ENCODE measurements at regions not wholly inside any gene's neighbourhood (a gene's known extent, or its start where the extent isn't known, plus 50 kb on each side); places are given as distances from the start of the nearest gene placed in this dataset.

- Histone ChIP-seq H3K27me3 (ENCODE audit: control insufficient read depth in 2 of 2, insufficient read depth in 2 of 2, low read length in 2 of 2) (no peaks in the 10 kb centered on the region), H3K27ac (ENCODE audit: low read depth in 2 of 2, low read length in 2 of 2) (no peak overlapping the region), H3K4me1 (ENCODE audit: control insufficient read depth in 2 of 2, insufficient read depth in 2 of 2, low read length in 2 of 2) (no peaks in the 10 kb centered on the region), H3K9me3 (ENCODE audit: control insufficient read depth in 2 of 2, low read length in 2 of 2) (no peaks in the 10 kb centered on the region), H3K9ac (ENCODE audit: low read depth in 1 of 2, low read length in 2 of 2) (no peak overlapping the region), H3K36me3 (ENCODE audit: control insufficient read depth in 2 of 2, insufficient read depth in 2 of 2, low read length in 2 of 2) (no peaks in the 10 kb centered on the region), H3K4me3 (ENCODE audit: low read length in 2 of 2) (no peak overlapping the region)
Measured at GRCh38 chr13:47190696-47191305, 293.9 kb upstream of the HTR2A start.

GRCh38 chr13:47188802-47189201 is 291.9 kb upstream of the HTR2A start:
- H3K27ac ChIP-seq (ENCODE audit: low read depth in 2 of 2, low read length in 2 of 2) = no peak overlapping the region
- H3K4me1 ChIP-seq (ENCODE audit: control insufficient read depth in 2 of 2, insufficient read depth in 2 of 2, low read length in 2 of 2) = no peaks in the 10 kb centered on the region
- H3K4me3 ChIP-seq (ENCODE audit: low read length in 2 of 2) = no peak overlapping the region
- no peaks in the 10 kb centered on the region for H3K27me3 ChIP-seq (ENCODE audit: control insufficient read depth in 2 of 2, insufficient read depth in 2 of 2, low read length in 2 of 2)
- H3K36me3 ChIP-seq (ENCODE audit: control insufficient read depth in 2 of 2, insufficient read depth in 2 of 2, low read length in 2 of 2) = no peaks in the 10 kb centered on the region
- no peaks in the 10 kb centered on the region for H3K9me3 ChIP-seq (ENCODE audit: control insufficient read depth in 2 of 2, low read length in 2 of 2)
- H3K9ac ChIP-seq (ENCODE audit: low read depth in 1 of 2, low read length in 2 of 2) = no peak overlapping the region

- H3K9ac ChIP-seq (ENCODE audit: low read depth in 1 of 2, low read length in 2 of 2) = no peak overlapping the region
- H3K4me3 ChIP-seq (ENCODE audit: low read length in 2 of 2) = no peak overlapping the region
- no peaks in the 10 kb centered on the region for H3K27me3 ChIP-seq (ENCODE audit: control insufficient read depth in 2 of 2, insufficient read depth in 2 of 2, low read length in 2 of 2)
- H3K4me1 ChIP-seq (ENCODE audit: control insufficient read depth in 2 of 2, insufficient read depth in 2 of 2, low read length in 2 of 2) = no peaks in the 10 kb centered on the region
- no peaks in the 10 kb centered on the region for H3K9me3 ChIP-seq (ENCODE audit: control insufficient read depth in 2 of 2, low read length in 2 of 2)
- H3K36me3 ChIP-seq (ENCODE audit: control insufficient read depth in 2 of 2, insufficient read depth in 2 of 2, low read length in 2 of 2) = no peaks in the 10 kb centered on the region
- no peak overlapping the region for H3K27ac ChIP-seq (ENCODE audit: low read depth in 2 of 2, low read length in 2 of 2)
Measured at GRCh38 chr13:47186471-47186870, 289.6 kb upstream of the HTR2A start.

GRCh38 chr13:47184321-47184720 is 287.5 kb upstream of the HTR2A start:
- Histone ChIP-seq H3K4me3 (ENCODE audit: low read length in 2 of 2) (no peak overlapping the region), H3K9ac (ENCODE audit: low read depth in 1 of 2, low read length in 2 of 2) (no peak overlapping the region), H3K36me3 (ENCODE audit: control insufficient read depth in 2 of 2, insufficient read depth in 2 of 2, low read length in 2 of 2) (no peaks in the 10 kb centered on the region), H3K27me3 (ENCODE audit: control insufficient read depth in 2 of 2, insufficient read depth in 2 of 2, low read length in 2 of 2) (no peaks in the 10 kb centered on the region), H3K4me1 (ENCODE audit: control insufficient read depth in 2 of 2, insufficient read depth in 2 of 2, low read length in 2 of 2) (no peaks in the 10 kb centered on the region), H3K27ac (ENCODE audit: low read depth in 2 of 2, low read length in 2 of 2) (no peak overlapping the region), H3K9me3 (ENCODE audit: control insufficient read depth in 2 of 2, low read length in 2 of 2) (no peaks in the 10 kb centered on the region)

GRCh38 chr13:47179321-47179720 is 282.5 kb upstream of the HTR2A start:
- H3K36me3 ChIP-seq (ENCODE audit: control insufficient read depth in 2 of 2, insufficient read depth in 2 of 2, low read length in 2 of 2) = no peaks in the 10 kb centered on the region
- no peak overlapping the region for H3K9ac ChIP-seq (ENCODE audit: low read depth in 1 of 2, low read length in 2 of 2)
- H3K4me3 ChIP-seq (ENCODE audit: low read length in 2 of 2) = no peak overlapping the region
- no peaks in the 10 kb centered on the region for H3K4me1 ChIP-seq (ENCODE audit: control insufficient read depth in 2 of 2, insufficient read depth in 2 of 2, low read length in 2 of 2)
- no peaks in the 10 kb centered on the region for H3K9me3 ChIP-seq (ENCODE audit: control insufficient read depth in 2 of 2, low read length in 2 of 2)
- H3K27ac ChIP-seq (ENCODE audit: low read depth in 2 of 2, low read length in 2 of 2) = no peak overlapping the region
- H3K27me3 ChIP-seq (ENCODE audit: control insufficient read depth in 2 of 2, insufficient read depth in 2 of 2, low read length in 2 of 2) = no peaks in the 10 kb centered on the region

GRCh38 chr13:47178090-47178950 is 281.5 kb upstream of the HTR2A start:
- no peak overlapping the region for H3K9ac ChIP-seq (ENCODE audit: low read depth in 1 of 2, low read length in 2 of 2)
- no peaks in the 10 kb centered on the region for H3K4me1 ChIP-seq (ENCODE audit: control insufficient read depth in 2 of 2, insufficient read depth in 2 of 2, low read length in 2 of 2)
- no peaks in the 10 kb centered on the region for H3K9me3 ChIP-seq (ENCODE audit: control insufficient read depth in 2 of 2, low read length in 2 of 2)
- no peak overlapping the region for H3K27ac ChIP-seq (ENCODE audit: low read depth in 2 of 2, low read length in 2 of 2)
- H3K27me3 ChIP-seq (ENCODE audit: control insufficient read depth in 2 of 2, insufficient read depth in 2 of 2, low read length in 2 of 2) = no peaks in the 10 kb centered on the region
- no peak overlapping the region for H3K4me3 ChIP-seq (ENCODE audit: low read length in 2 of 2)
- no peaks in the 10 kb centered on the region for H3K36me3 ChIP-seq (ENCODE audit: control insufficient read depth in 2 of 2, insufficient read depth in 2 of 2, low read length in 2 of 2)

GRCh38 chr13:47175172-47175866 is 278.5 kb upstream of the HTR2A start:
- H3K27ac ChIP-seq (ENCODE audit: low read depth in 2 of 2, low read length in 2 of 2) = no peak overlapping the region
- H3K36me3 ChIP-seq (ENCODE audit: control insufficient read depth in 2 of 2, insufficient read depth in 2 of 2, low read length in 2 of 2) = no peaks in the 10 kb centered on the region
- H3K4me1 ChIP-seq (ENCODE audit: control insufficient read depth in 2 of 2, insufficient read depth in 2 of 2, low read length in 2 of 2) = no peaks in the 10 kb centered on the region
- H3K27me3 ChIP-seq (ENCODE audit: control insufficient read depth in 2 of 2, insufficient read depth in 2 of 2, low read length in 2 of 2) = no peaks in the 10 kb centered on the region
- H3K9ac ChIP-seq (ENCODE audit: low read depth in 1 of 2, low read length in 2 of 2) = no peak overlapping the region
- H3K4me3 ChIP-seq (ENCODE audit: low read length in 2 of 2) = no peak overlapping the region
- no peaks in the 10 kb centered on the region for H3K9me3 ChIP-seq (ENCODE audit: control insufficient read depth in 2 of 2, low read length in 2 of 2)

- Histone ChIP-seq H3K4me3 (ENCODE audit: low read length in 2 of 2) (no peak overlapping the region), H3K9me3 (ENCODE audit: control insufficient read depth in 2 of 2, low read length in 2 of 2) (no peaks in the 10 kb centered on the region), H3K9ac (ENCODE audit: low read depth in 1 of 2, low read length in 2 of 2) (no peak overlapping the region), H3K36me3 (ENCODE audit: control insufficient read depth in 2 of 2, insufficient read depth in 2 of 2, low read length in 2 of 2) (no peaks in the 10 kb centered on the region), H3K4me1 (ENCODE audit: control insufficient read depth in 2 of 2, insufficient read depth in 2 of 2, low read length in 2 of 2) (no peaks in the 10 kb centered on the region), H3K27ac (ENCODE audit: low read depth in 2 of 2, low read length in 2 of 2) (no peak overlapping the region), H3K27me3 (ENCODE audit: control insufficient read depth in 2 of 2, insufficient read depth in 2 of 2, low read length in 2 of 2) (no peaks in the 10 kb centered on the region)
Measured at GRCh38 chr13:47170971-47171370, 274.1 kb upstream of the HTR2A start.

GRCh38 chr13:47168618-47169017 is 271.8 kb upstream of the HTR2A start:
- Histone ChIP-seq H3K4me1 (ENCODE audit: control insufficient read depth in 2 of 2, insufficient read depth in 2 of 2, low read length in 2 of 2) (no peaks in the 10 kb centered on the region), H3K9ac (ENCODE audit: low read depth in 1 of 2, low read length in 2 of 2) (no peak overlapping the region), H3K36me3 (ENCODE audit: control insufficient read depth in 2 of 2, insufficient read depth in 2 of 2, low read length in 2 of 2) (no peaks in the 10 kb centered on the region), H3K27ac (ENCODE audit: low read depth in 2 of 2, low read length in 2 of 2) (no peak overlapping the region), H3K9me3 (ENCODE audit: control insufficient read depth in 2 of 2, low read length in 2 of 2) (no peaks in the 10 kb centered on the region), H3K27me3 (ENCODE audit: control insufficient read depth in 2 of 2, insufficient read depth in 2 of 2, low read length in 2 of 2) (no peaks in the 10 kb centered on the region), H3K4me3 (ENCODE audit: low read length in 2 of 2) (no peak overlapping the region)

GRCh38 chr13:47168066-47168465 is 271.2 kb upstream of the HTR2A start:
- Histone ChIP-seq H3K4me3 (ENCODE audit: low read length in 2 of 2) (no peak overlapping the region), H3K27ac (ENCODE audit: low read depth in 2 of 2, low read length in 2 of 2) (no peak overlapping the region), H3K9ac (ENCODE audit: low read depth in 1 of 2, low read length in 2 of 2) (no peak overlapping the region), H3K27me3 (ENCODE audit: control insufficient read depth in 2 of 2, insufficient read depth in 2 of 2, low read length in 2 of 2) (no peaks in the 10 kb centered on the region), H3K9me3 (ENCODE audit: control insufficient read depth in 2 of 2, low read length in 2 of 2) (no peaks in the 10 kb centered on the region), H3K4me1 (ENCODE audit: control insufficient read depth in 2 of 2, insufficient read depth in 2 of 2, low read length in 2 of 2) (no peaks in the 10 kb centered on the region), H3K36me3 (ENCODE audit: control insufficient read depth in 2 of 2, insufficient read depth in 2 of 2, low read length in 2 of 2) (no peaks in the 10 kb centered on the region)
